ENCODE measurements at regions not wholly inside any gene's neighbourhood (a gene's known extent, or its start where the extent isn't known, plus 50 kb on each side); places are given as distances from the start of the nearest gene placed in this dataset.

DNA sequence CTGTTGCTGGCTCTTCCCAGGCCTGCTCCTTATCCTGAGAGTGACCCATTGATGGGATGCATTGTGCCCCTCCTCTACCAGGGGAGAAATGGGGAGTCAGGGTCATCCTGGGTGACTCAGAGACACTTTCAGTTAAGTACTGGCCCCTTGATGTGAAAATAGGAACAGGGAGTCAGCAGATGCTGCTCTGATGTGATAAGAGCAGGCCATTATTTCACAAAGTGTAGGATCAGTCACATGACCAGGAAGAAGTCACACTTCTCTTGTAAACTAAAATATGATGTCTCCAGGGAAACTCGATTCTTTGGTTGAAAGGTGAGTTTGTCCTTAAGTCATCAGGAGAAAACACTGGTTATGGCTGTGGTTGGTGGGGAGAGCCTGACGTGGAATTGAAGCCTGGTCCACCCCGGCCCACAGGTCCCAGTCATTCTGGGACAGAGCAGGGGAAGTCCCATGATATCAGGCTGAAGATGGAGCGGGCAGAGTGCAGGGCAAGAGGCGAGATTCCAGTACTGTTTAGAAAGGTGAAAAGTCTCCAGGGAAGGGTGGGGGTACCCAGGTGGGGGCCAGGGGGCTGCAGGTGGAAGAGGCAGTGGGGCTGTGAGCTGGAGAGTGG lies 88.6 kb upstream of the NLRP1 start:
- no peak overlapping the region for H3K4me3 ChIP-seq (ENCODE audit: low read depth, low read length)
- no peak for DNase-seq (ENCODE audit: low read depth, low spot score)
- TF ChIP-seq, protein P1, sequence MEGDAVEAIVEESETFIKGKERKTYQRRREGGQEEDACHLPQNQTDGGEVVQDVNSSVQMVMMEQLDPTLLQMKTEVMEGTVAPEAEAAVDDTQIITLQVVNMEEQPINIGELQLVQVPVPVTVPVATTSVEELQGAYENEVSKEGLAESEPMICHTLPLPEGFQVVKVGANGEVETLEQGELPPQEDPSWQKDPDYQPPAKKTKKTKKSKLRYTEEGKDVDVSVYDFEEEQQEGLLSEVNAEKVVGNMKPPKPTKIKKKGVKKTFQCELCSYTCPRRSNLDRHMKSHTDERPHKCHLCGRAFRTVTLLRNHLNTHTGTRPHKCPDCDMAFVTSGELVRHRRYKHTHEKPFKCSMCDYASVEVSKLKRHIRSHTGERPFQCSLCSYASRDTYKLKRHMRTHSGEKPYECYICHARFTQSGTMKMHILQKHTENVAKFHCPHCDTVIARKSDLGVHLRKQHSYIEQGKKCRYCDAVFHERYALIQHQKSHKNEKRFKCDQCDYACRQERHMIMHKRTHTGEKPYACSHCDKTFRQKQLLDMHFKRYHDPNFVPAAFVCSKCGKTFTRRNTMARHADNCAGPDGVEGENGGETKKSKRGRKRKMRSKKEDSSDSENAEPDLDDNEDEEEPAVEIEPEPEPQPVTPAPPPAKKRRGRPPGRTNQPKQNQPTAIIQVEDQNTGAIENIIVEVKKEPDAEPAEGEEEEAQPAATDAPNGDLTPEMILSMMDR (IDR thresholded peaks at IDR 0.05; ENCODE audit: low read depth, low read length), result no peak
- in situ Hi-C loops (cut with HindIII; ENCODE audit: low sequenced_read_pairs), result no loop called here

DNA sequence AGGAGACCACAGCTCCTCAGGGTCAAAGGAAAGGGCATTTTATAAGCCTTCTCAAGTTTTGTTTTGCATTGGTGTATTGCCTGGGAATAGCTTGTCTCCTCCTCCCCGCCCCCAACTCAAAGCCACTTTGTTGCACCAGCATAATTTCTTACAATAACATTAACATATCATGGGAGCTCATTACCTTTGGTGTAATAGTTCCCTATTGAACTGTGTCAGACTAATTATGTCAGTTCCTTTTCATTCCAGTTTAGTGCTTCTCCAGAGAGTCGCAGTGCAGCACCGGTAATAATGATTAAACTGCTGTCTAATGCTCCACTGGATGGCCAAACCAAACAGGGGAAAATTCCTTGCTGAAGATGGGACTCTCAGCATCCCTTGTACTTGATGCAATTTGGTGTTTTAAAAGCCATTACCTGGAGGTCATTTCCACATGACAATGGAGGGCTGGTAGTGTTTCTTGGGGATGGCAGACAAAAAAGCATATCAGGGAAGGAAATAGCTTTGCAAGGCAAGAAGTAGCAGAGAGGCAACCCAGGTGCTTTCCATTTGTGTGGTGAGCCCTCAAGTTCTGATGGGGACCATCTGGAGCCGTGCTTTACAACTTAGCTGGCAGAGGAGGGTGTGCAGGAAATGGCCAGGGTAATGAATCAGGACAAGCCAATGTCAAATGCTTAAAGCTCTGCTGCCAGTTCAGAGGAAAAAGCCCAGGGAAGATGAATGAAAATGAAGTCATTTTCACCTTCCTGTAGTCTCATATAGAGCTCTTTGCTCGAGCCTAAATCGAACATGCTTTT lies 91.5 kb upstream of the NLRP1 start:
- no peak for DNase-seq (ENCODE audit: low read depth, low spot score)
- in situ Hi-C loops (cut with HindIII; ENCODE audit: low sequenced_read_pairs), result no loop called here
- TF ChIP-seq, protein P1 (IDR thresholded peaks at IDR 0.05; ENCODE audit: low read depth, low read length), result no peak
- H3K4me3 ChIP-seq (ENCODE audit: low read depth, low read length), result no peak overlapping the region

DNA sequence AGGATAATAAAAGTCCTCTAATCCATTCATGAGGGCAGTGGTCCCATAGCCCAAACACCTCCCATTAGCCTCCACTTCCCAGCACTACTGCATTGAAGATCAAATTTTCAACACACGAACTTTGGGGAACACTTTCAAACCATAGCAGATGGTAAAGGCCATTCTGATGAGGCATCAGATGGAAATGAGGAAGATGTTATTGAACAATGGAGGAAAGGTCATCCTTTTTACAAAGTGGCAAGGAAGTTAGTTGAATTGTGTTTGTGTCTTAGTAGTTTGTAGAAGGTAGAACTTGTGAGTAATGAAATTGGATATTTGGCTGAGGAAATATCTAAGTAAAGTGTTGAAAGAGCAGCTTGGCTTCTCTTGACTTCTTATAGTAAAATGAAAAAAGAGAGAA lies 93.3 kb upstream of the NLRP1 start:
- TF ChIP-seq, protein P1 (IDR thresholded peaks at IDR 0.05; ENCODE audit: low read depth, low read length), result no peak
- no peak for DNase-seq (ENCODE audit: low read depth, low spot score)
- H3K4me3 ChIP-seq (ENCODE audit: low read depth, low read length), result no peak overlapping the region
- in situ Hi-C loops (cut with HindIII; ENCODE audit: low sequenced_read_pairs), result no loop called here

DNA sequence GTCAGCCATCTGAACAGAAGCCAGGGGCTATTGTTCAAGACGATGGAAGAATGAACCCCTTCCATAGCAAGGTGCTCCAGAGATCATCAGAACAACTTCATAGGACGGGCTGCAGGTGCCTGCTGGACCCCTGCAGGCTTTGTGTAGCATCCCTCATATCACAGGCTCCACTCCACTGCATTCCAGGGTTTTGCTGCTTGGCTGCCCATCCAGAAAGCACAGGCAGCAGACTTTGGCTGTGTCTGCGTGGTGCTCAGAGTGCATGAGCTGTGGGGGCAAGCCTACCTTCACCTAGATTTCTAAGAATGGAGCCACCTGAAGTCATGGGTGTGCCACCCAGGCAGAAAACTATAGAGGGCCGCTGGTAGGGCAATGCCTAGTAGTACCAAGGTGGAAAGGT lies 93.9 kb upstream of the NLRP1 start:
- TF ChIP-seq, protein P1 (IDR thresholded peaks at IDR 0.05; ENCODE audit: low read depth, low read length), result no peak
- DNase-seq (ENCODE audit: low read depth, low spot score), result no peak
- no peak overlapping the region for H3K4me3 ChIP-seq (ENCODE audit: low read depth, low read length)
- in situ Hi-C loops (cut with HindIII; ENCODE audit: low sequenced_read_pairs), result no loop called here

DNA sequence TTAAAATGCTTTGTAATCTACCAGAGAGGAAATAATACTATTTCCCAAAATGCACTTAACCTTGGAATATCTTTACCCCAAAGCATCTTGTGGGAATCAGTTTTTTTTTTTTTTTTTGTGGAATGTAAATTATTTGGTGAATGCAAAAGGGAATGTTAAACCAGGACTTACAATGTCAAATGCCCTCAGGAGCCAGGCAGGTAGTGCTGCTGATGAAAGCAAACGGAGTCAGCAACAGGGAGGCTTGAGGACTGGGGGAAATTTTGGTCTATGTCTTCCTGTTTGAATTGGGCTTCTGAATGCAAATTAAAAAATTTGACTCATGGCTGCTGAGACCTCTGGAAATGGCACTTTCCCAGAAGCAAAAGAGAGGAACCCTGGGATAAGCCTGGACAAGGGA lies 96.5 kb upstream of the NLRP1 start:
- no peak overlapping the region for H3K4me3 ChIP-seq (ENCODE audit: low read depth, low read length)
- TF ChIP-seq, protein P1 (IDR thresholded peaks at IDR 0.05; ENCODE audit: low read depth, low read length), result no peak
- in situ Hi-C loops (cut with HindIII; ENCODE audit: low sequenced_read_pairs), result no loop called here
- DNase-seq (ENCODE audit: low read depth, low spot score), result no peak

DNA sequence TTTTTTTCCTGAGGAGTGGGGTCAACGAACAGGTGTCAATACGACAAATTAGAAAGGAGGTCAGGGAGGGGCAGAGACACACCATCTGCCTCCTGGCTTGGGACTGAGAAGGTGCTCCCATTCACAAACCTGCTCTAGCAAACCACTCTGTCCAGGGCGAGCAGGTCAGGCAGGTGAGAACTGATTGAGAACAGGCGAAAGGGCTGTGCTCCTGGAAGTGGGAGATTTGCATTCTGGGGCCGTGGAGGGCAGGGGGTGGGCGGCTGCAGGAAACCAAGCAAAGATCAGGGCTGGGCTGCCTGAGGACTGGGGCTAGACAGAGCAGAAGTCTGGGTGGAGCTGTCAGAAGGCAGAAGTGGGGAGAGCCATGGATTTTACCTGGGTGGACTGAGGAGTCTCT lies 98.9 kb upstream of the NLRP1 start:
- no peak for DNase-seq (ENCODE audit: low read depth, low spot score)
- no peak overlapping the region for H3K4me3 ChIP-seq (ENCODE audit: low read depth, low read length)
- in situ Hi-C loops (cut with HindIII; ENCODE audit: low sequenced_read_pairs), result no loop called here
- TF ChIP-seq, protein P1 (IDR thresholded peaks at IDR 0.05; ENCODE audit: low read depth, low read length), result no peak

All from astrocyte of the spinal cord (primary cell).